ENCODE measurements at regions not wholly inside any gene's neighbourhood (a gene's known extent, or its start where the extent isn't known, plus 50 kb on each side); places are given as distances from the start of the nearest gene placed in this dataset.

- Histone ChIP-seq H3K36me3 (no peaks in the 10 kb centered on the region), H3K4me3 (no peak overlapping the region), H3K27ac (no peak overlapping the region), H3K4me1 (no peaks in the 10 kb centered on the region), H3K27me3 (ENCODE audit: low read depth) (no peaks in the 10 kb centered on the region), H3K9me3 (no peaks in the 10 kb centered on the region)
- TF ChIP-seq CTCF (IDR thresholded peaks at IDR 0.05), result no peak
- intact Hi-C loops (cut with DNase I), result no loop called here
- ATAC-seq (no peak), DNase-seq (no peak)
Observed at GRCh38 chr9:108442627-108443018, 413.2 kb downstream of the ACTL7B start.

GRCh38 chr9:108441726-108442125 is 414.1 kb downstream of the ACTL7B start:
- Histone ChIP-seq H3K27ac (no peak overlapping the region), H3K4me1 (no peaks in the 10 kb centered on the region), H3K36me3 (no peaks in the 10 kb centered on the region), H3K4me3 (no peak overlapping the region), H3K27me3 (ENCODE audit: low read depth) (no peaks in the 10 kb centered on the region), H3K9me3 (no peaks in the 10 kb centered on the region)
- ATAC-seq (no peak), DNase-seq (no peak)
- intact Hi-C loops (cut with DNase I), result no loop called here
- no peak for TF ChIP-seq CTCF (IDR thresholded peaks at IDR 0.05)

GRCh38 chr9:108441251-108441650 is 414.5 kb downstream of the ACTL7B start:
- Histone ChIP-seq H3K4me3 (no peak overlapping the region), H3K27ac (no peak overlapping the region), H3K36me3 (no peaks in the 10 kb centered on the region), H3K9me3 (no peaks in the 10 kb centered on the region), H3K4me1 (no peaks in the 10 kb centered on the region), H3K27me3 (ENCODE audit: low read depth) (no peaks in the 10 kb centered on the region)
- intact Hi-C loops (cut with DNase I), result no loop called here
- DNase-seq, result no peak
- no peak for TF ChIP-seq CTCF (IDR thresholded peaks at IDR 0.05)
- no peak for ATAC-seq

- ATAC-seq, result no peak
- intact Hi-C loops (cut with DNase I), result no loop called here
Observed at GRCh38 chr9:108439947-108440346, 415.8 kb downstream of the ACTL7B start.

GRCh38 chr9:108437656-108438055 is 418.1 kb downstream of the ACTL7B start:
- intact Hi-C loops (cut with DNase I), result no loop called here

More at GRCh38 chr9:108439947-108440346, 415.8 kb downstream of the ACTL7B start:
- TF ChIP-seq CTCF (IDR thresholded peaks at IDR 0.05), result no peak
- no peak for DNase-seq
- no peaks in the 10 kb centered on the region for H3K27me3 ChIP-seq (ENCODE audit: low read depth)
- H3K9me3 ChIP-seq, result no peaks in the 10 kb centered on the region
- H3K4me1 ChIP-seq, result no peaks in the 10 kb centered on the region
- H3K27ac ChIP-seq, result no peak overlapping the region
- no peaks in the 10 kb centered on the region for H3K36me3 ChIP-seq
- no peak overlapping the region for H3K4me3 ChIP-seq

More at GRCh38 chr9:108437656-108438055, 418.1 kb downstream of the ACTL7B start:
- no peak for TF ChIP-seq CTCF (IDR thresholded peaks at IDR 0.05)
- Histone ChIP-seq H3K9me3 (no peaks in the 10 kb centered on the region), H3K36me3 (no peaks in the 10 kb centered on the region), H3K4me1 (no peaks in the 10 kb centered on the region), H3K27me3 (ENCODE audit: low read depth) (no peaks in the 10 kb centered on the region), H3K27ac (no peak overlapping the region), H3K4me3 (no peak overlapping the region)
- DNase-seq, result no peak
- ATAC-seq, result no peak

All from lower lobe of right lung (tissue), 2 donors.